Activated CD4-positive, alpha-beta memory T cell treated with anti-CD3 and anti-CD28 coated beads, Interleukin-2, amount 10 ng/mL, durations not matched to agents 7 days and 5 days (primary cell): ENCODE measurements at regions not wholly inside any gene's neighbourhood (a gene's known extent, or its start where the extent isn't known, plus 50 kb on each side); places are given as distances from the start of the nearest gene placed in this dataset.

ENCODE experiments used
- CTCF ChIA-PET: fragments of 350-600 bp; sonication (Branson Sonifier 250); formaldehyde crosslinking; loops from one replicate; lab custom pipeline; 2021; ENCODE audit warnings: antibody characterized with exemption, inconsistent platforms; lab: Charles Lee
- POLR2A ChIA-PET: fragments of 350-600 bp; sonication (Branson Sonifier 250); formaldehyde crosslinking; loops from one replicate; lab custom pipeline; 2021; ENCODE audit warnings: antibody characterized with exemption; lab: Charles Lee
- DNase-seq: peaks from one replicate; pipeline ENCODE4 v3.0.0-alpha.2; 2020
- H3K27ac Mint-ChIP-seq: one replicate; pipeline ENCODE4 v1.8.0; 2021; ENCODE audit warnings: mild to moderate bottlenecking, mixed read lengths
- H3K27me3 Mint-ChIP-seq: one replicate; pipeline ENCODE4 v1.8.0; 2021; ENCODE audit warnings: mixed read lengths
- H3K36me3 Mint-ChIP-seq: one replicate; pipeline ENCODE4 v1.8.0; 2021; ENCODE audit warnings: low read depth, mixed read lengths
- H3K4me1 Mint-ChIP-seq: one replicate; pipeline ENCODE4 v1.8.0; 2021; ENCODE audit warnings: mixed read lengths
- H3K4me3 Mint-ChIP-seq: one replicate; pipeline ENCODE4 v1.8.0; 2021; ENCODE audit warnings: mild to moderate bottlenecking, mixed read lengths
- H3K9me3 Mint-ChIP-seq: one replicate; pipeline ENCODE4 v1.8.0; 2021; ENCODE audit warnings: mixed read lengths

- Mint-ChIP-seq H3K4me1 (no peaks in the 10 kb centered on the region), H3K27ac (no peak overlapping the region), H3K36me3 (no peaks in the 10 kb centered on the region), H3K27me3 (no peaks in the 10 kb centered on the region), H3K4me3 (no peak overlapping the region), H3K9me3 (peaks cover 17% of the 10 kb centered on the region)
- DNase-seq = no peak
- ChIA-PET CTCF (no interaction called here), POLR2A (no interaction called here)
Observed at GRCh38 chr20:6637160-6637579, 130.3 kb upstream of the BMP2 start.

DNA sequence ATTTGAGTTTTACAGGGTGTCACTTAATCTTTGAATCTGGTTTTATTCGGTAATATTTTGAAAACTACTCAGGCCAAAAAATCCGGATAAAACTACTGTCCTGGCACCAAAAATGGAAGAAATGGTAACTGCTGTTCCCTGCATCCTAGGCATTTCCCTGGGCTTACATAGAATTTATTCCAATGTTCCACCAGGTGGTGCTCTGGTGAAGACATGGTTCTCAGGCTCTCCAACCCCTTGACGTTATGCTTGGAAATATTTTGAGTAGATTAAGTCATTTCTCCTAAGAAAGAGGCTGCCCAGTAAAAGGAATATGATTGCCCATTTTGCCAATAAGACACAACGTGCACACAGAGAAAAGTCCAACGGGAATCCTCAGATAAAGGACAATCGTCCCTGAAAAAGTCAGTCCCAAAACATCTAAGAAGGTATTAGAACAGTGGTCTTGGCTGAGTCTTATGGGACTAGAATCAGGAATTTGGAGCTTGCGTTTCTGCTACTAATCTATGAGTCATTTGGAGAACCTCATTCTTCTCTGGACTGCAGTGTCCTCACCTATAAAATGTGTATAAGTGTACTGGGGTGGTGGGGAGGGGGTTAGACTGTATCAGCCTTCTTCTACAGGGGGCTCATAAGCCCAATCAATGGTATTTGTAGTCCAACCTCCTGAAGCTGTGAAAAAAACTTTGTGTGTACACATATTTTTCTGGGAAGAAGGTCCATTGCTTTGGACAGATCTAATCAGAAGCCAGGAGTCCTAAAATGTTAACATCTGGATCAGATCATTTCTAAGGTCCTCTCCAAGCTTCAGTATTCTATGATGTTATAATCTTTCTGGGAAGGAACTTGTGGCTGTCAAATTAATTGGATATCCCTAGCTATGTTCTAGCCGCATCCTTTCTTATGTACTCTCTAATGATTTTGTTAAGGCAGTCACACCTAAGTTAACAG lies 131.0 kb upstream of the BMP2 start:
- Mint-ChIP-seq H3K27me3 (no peaks in the 10 kb centered on the region), H3K4me1 (no peaks in the 10 kb centered on the region), H3K9me3 (peaks cover 17% of the 10 kb centered on the region), H3K27ac (no peak overlapping the region), H3K4me3 (no peak overlapping the region), H3K36me3 (no peaks in the 10 kb centered on the region)
- POLR2A ChIA-PET = no interaction called here
- CTCF ChIA-PET = no interaction called here
- no peak for DNase-seq

DNA sequence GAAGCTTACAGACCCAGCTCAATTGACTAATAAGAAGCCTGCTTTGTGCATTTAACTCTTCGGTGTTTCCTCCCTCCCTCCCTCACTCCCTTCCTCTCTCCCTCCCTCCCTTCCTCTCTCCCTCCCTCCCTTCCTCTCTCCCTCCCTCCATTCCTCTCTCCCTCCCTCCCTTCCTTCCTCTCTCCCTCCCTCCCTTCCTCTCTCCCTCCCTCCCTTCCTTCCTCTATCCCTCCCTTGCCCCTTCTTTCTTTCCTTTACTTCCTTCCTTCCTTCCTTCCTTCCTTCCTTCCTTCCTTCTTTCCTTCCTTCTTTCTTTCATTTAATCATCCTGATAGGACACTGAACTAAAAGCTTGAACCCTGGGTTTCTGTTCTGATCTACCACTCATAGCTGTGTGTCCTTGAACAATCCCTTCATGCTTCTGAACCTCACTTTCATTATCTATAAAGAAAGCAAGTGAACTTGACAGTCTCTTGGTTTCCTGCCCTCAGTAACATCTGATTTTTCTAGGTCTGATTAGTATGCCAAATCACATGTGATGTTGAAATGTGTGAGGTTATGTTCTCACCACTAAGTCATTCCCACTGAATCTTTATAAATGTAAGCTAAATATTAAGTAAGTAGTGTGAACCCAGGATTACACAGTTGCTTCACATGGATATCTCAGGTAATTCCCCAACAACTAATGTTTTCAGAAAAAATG lies 132.3 kb upstream of the BMP2 start:
- Mint-ChIP-seq H3K9me3 (peaks cover 16% of the 10 kb centered on the region), H3K4me3 (no peak overlapping the region), H3K27me3 (no peaks in the 10 kb centered on the region), H3K4me1 (no peaks in the 10 kb centered on the region), H3K27ac (no peak overlapping the region), H3K36me3 (no peaks in the 10 kb centered on the region)
- POLR2A ChIA-PET = no interaction called here
- DNase-seq = no peak
- CTCF ChIA-PET = no interaction called here

- CTCF ChIA-PET = no interaction called here
- POLR2A ChIA-PET = no interaction called here
- Mint-ChIP-seq H3K9me3 (peaks cover 9% of the 10 kb centered on the region), H3K27ac (no peak overlapping the region), H3K4me3 (no peak overlapping the region), H3K36me3 (no peaks in the 10 kb centered on the region), H3K4me1 (no peaks in the 10 kb centered on the region), H3K27me3 (no peaks in the 10 kb centered on the region)
- no peak for DNase-seq
Observed at GRCh38 chr20:6632187-6632586, 135.3 kb upstream of the BMP2 start.

- CTCF ChIA-PET = no interaction called here
- POLR2A ChIA-PET = no interaction called here
- no peaks in the 10 kb centered on the region for H3K36me3 Mint-ChIP-seq
- H3K9me3 Mint-ChIP-seq = peaks cover 6% of the 10 kb centered on the region
- no peaks in the 10 kb centered on the region for H3K4me1 Mint-ChIP-seq
- no peaks in the 10 kb centered on the region for H3K27me3 Mint-ChIP-seq
- no peak overlapping the region for H3K27ac Mint-ChIP-seq
- DNase-seq = no peak
- no peak overlapping the region for H3K4me3 Mint-ChIP-seq
Observed at GRCh38 chr20:6630514-6630913, 137.0 kb upstream of the BMP2 start.

DNA sequence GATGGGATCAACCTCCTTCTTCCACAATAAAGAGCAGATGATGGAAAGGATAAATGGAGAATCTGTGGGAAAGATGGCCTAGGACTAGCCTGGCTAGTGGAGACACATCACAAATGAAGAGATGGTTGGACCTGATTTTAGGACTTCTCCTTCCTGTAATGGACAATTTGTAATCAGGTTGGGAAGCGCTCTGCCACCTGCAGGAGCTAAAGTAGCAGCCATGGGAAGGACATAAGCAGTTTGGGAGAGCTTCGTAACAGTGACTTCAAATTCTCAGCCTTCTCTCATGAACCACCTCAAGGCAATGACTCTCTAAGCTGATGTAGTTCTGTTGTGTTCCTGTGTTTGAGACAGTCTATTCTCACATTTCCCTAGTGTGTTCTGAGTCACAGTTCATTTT lies 137.9 kb upstream of the BMP2 start:
- DNase-seq = no peak
- no peaks in the 10 kb centered on the region for H3K4me1 Mint-ChIP-seq
- CTCF ChIA-PET = no interaction called here

GRCh38 chr20:6626805-6627204 lies 140.7 kb upstream of the BMP2 start:
- H3K4me1 Mint-ChIP-seq = no peaks in the 10 kb centered on the region
- no peaks in the 10 kb centered on the region for H3K36me3 Mint-ChIP-seq
- ChIA-PET POLR2A (no interaction called here), CTCF (no interaction called here)
- H3K9me3 Mint-ChIP-seq = peaks cover 6% of the 10 kb centered on the region
- H3K4me3 Mint-ChIP-seq = no peak overlapping the region
- H3K27ac Mint-ChIP-seq = no peak overlapping the region
- DNase-seq = no peak
- H3K27me3 Mint-ChIP-seq = no peaks in the 10 kb centered on the region

More for the DNA sequence above, 137.9 kb upstream of the BMP2 start:
- Mint-ChIP-seq H3K4me3 (no peak overlapping the region), H3K27ac (no peak overlapping the region), H3K27me3 (no peaks in the 10 kb centered on the region), H3K36me3 (no peaks in the 10 kb centered on the region), H3K9me3 (peaks cover 6% of the 10 kb centered on the region)
- POLR2A ChIA-PET = no interaction called here

GRCh38 chr20:6623989-6624388 lies 143.5 kb upstream of the BMP2 start:
- CTCF ChIA-PET = no interaction called here
- no peak overlapping the region for H3K4me3 Mint-ChIP-seq
- H3K27ac Mint-ChIP-seq = no peak overlapping the region
- POLR2A ChIA-PET = no interaction called here
- H3K4me1 Mint-ChIP-seq = no peaks in the 10 kb centered on the region
- no peaks in the 10 kb centered on the region for H3K27me3 Mint-ChIP-seq
- H3K9me3 Mint-ChIP-seq = peaks cover 2% of the 10 kb centered on the region
- H3K36me3 Mint-ChIP-seq = no peaks in the 10 kb centered on the region
- DNase-seq = no peak

- DNase-seq = no peak
- Mint-ChIP-seq H3K4me3 (no peak overlapping the region), H3K9me3 (peaks cover 2% of the 10 kb centered on the region), H3K36me3 (no peaks in the 10 kb centered on the region), H3K27ac (no peak overlapping the region), H3K27me3 (no peaks in the 10 kb centered on the region), H3K4me1 (no peaks in the 10 kb centered on the region)
- POLR2A ChIA-PET = no interaction called here
- CTCF ChIA-PET = no interaction called here
Observed at GRCh38 chr20:6622041-6622440, 145.4 kb upstream of the BMP2 start.

- no peak overlapping the region for H3K27ac Mint-ChIP-seq
- H3K36me3 Mint-ChIP-seq = no peaks in the 10 kb centered on the region
- DNase-seq = no peak
- peaks cover 6% of the 10 kb centered on the region for H3K9me3 Mint-ChIP-seq
- no peak overlapping the region for H3K4me3 Mint-ChIP-seq
- ChIA-PET POLR2A (no interaction called here), CTCF (interaction anchor here (0.9 kb wide), 1 partner anchor 10 kb away, joined by 3 read pairs; no protein-coding TSS in a partner anchor)
- H3K27me3 Mint-ChIP-seq = no peaks in the 10 kb centered on the region
- no peaks in the 10 kb centered on the region for H3K4me1 Mint-ChIP-seq
Observed at GRCh38 chr20:6618051-6618450, 149.4 kb upstream of the BMP2 start.

GRCh38 chr20:6616421-6616820 lies 151.1 kb upstream of the BMP2 start:
- no peak overlapping the region for H3K27ac Mint-ChIP-seq
- H3K36me3 Mint-ChIP-seq = no peaks in the 10 kb centered on the region
- DNase-seq = no peak
- peaks cover 12% of the 10 kb centered on the region for H3K9me3 Mint-ChIP-seq
- H3K27me3 Mint-ChIP-seq = no peaks in the 10 kb centered on the region
- H3K4me1 Mint-ChIP-seq = no peaks in the 10 kb centered on the region
- ChIA-PET POLR2A (no interaction called here), CTCF (no interaction called here)
- H3K4me3 Mint-ChIP-seq = no peak overlapping the region

DNA sequence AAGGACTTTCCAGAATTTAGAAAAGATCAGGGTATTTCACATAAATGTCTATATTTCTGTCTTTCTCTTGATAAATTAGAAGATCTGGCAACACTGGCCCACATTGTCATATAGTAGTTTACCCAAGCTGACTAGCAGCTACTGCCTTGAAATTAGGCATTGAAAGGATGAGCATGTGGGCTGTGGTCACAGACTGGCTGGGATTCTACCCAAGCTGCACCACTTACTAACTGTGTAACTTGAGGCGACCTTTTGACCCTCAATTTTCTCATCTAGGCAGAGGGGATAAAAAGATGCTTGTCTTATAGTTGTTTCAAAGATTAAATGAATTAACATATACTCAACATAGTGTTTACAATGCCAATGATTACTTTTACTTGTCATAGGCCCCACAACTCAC lies 152.7 kb upstream of the BMP2 start:
- Mint-ChIP-seq H3K27ac (no peak overlapping the region), H3K36me3 (no peaks in the 10 kb centered on the region), H3K9me3 (peaks cover 13% of the 10 kb centered on the region), H3K4me1 (no peaks in the 10 kb centered on the region), H3K4me3 (no peak overlapping the region), H3K27me3 (no peaks in the 10 kb centered on the region)
- CTCF ChIA-PET = no interaction called here
- no peak for DNase-seq
- POLR2A ChIA-PET = no interaction called here

DNA sequence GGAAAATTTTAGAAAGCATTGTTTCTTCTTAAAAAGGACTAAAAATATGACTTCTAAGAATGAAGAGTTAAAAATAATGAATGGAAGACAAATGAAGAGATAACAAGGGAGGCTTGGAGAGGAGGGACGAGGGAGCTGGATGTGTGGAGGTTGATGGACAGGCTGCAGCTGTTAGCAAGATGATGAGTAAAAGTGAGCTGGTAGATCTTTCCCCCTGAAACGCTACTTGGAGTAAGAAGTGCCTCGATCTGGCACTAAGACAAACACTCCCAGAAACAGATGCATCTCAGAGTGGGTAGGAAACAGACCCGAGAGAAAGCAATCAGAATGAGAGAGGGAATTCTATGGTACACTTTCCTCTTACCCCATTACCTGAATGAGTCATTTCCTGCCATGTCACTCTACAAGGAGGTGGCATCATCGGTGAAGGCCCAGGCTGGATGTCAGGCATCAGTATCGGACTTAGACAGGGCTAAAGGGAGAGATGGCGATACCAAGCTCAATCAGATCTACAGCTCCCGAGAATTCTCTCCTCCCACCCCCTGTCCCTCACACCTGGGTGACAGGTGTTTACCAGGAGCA lies 154.1 kb upstream of the BMP2 start:
- CTCF ChIA-PET = no interaction called here
- Mint-ChIP-seq H3K27ac (no peak overlapping the region), H3K27me3 (no peaks in the 10 kb centered on the region), H3K36me3 (no peaks in the 10 kb centered on the region), H3K4me3 (no peak overlapping the region), H3K4me1 (no peaks in the 10 kb centered on the region), H3K9me3 (peaks cover 14% of the 10 kb centered on the region)
- POLR2A ChIA-PET = no interaction called here
- no peak for DNase-seq
